ENCODE measurements at regions not wholly inside any gene's neighbourhood (a gene's known extent, or its start where the extent isn't known, plus 50 kb on each side); places are given as distances from the start of the nearest gene placed in this dataset.

- no peak for DNase-seq
These were observed 753.7 kb downstream of the DSC3 start for GRCh38 chr18:30288662-30289414.

- DNase-seq = peak; percentile 53
These were observed 761.6 kb downstream of the DSC3 start for GRCh38 chr18:30280861-30281470.

GRCh38 chr18:30280186-30280585 is 762.4 kb downstream of the DSC3 start:
- no peak for DNase-seq

- no peak for DNase-seq
These were observed 764.9 kb downstream of the DSC3 start for GRCh38 chr18:30277676-30278075.

- DNase-seq = no peak
These were observed 770.8 kb downstream of the DSC3 start for GRCh38 chr18:30271716-30272115.

- DNase-seq = no peak
These were observed 777.4 kb downstream of the DSC3 start for GRCh38 chr18:30265190-30265589.

- no peak for DNase-seq
These were observed 788.2 kb downstream of the DSC3 start for GRCh38 chr18:30254331-30254730.

- DNase-seq = no peak
These were observed 794.5 kb downstream of the DSC3 start for GRCh38 chr18:30248056-30248455.

GRCh38 chr18:30245766-30246455 is 796.6 kb downstream of the DSC3 start:
- DNase-seq = no peak

- no peak for DNase-seq
These were observed 807.8 kb downstream of the DSC3 start for GRCh38 chr18:30234755-30235154.

GRCh38 chr18:30211112-30211511 is 831.4 kb downstream of the DSC3 start:
- DNase-seq = no peak

- no peak for DNase-seq
These were observed 834.0 kb downstream of the DSC3 start for GRCh38 chr18:30208546-30208945.

- DNase-seq = no peak
These were observed 850.3 kb downstream of the DSC3 start for GRCh38 chr18:30192216-30192615.

GRCh38 chr18:30186245-30186644 is 856.3 kb downstream of the DSC3 start:
- no peak for DNase-seq

- peak; percentile 0 for DNase-seq
These were observed 865.5 kb downstream of the DSC3 start for GRCh38 chr18:30177056-30177455.

- no peak for DNase-seq
These were observed 866.8 kb downstream of the DSC3 start for GRCh38 chr18:30175621-30176225.

- DNase-seq = no peak
These were observed 867.4 kb downstream of the DSC3 start for GRCh38 chr18:30175061-30175574.

- no peak for DNase-seq
These were observed 879.0 kb downstream of the DSC3 start for GRCh38 chr18:30163573-30163972.

- no peak for DNase-seq
These were observed 882.4 kb downstream of the DSC3 start for GRCh38 chr18:30160124-30160523.

- no peak for DNase-seq
These were observed 891.8 kb downstream of the DSC3 start for GRCh38 chr18:30150586-30151250.

- no peak for DNase-seq
These were observed 893.0 kb downstream of the DSC3 start for GRCh38 chr18:30149585-30149984.

- no peak for DNase-seq
These were observed 899.7 kb downstream of the DSC3 start for GRCh38 chr18:30142870-30143269.

- DNase-seq = no peak
These were observed 900.3 kb downstream of the DSC3 start for GRCh38 chr18:30142248-30142647.
